ENCODE measurements at regions not wholly inside any gene's neighbourhood (a gene's known extent, or its start where the extent isn't known, plus 50 kb on each side); places are given as distances from the start of the nearest gene placed in this dataset.

- no peak for TF ChIP-seq ZNF792 (tag by site-specific recombination; IDR thresholded peaks at IDR 0.05)
- TF ChIP-seq ZFP41 (tag by site-specific recombination; IDR thresholded peaks at IDR 0.05; ENCODE audit: borderline replicate concordance): no peak
- no peak for TF ChIP-seq CTCF (tag by site-specific recombination; IDR thresholded peaks at IDR 0.05)
- TF ChIP-seq ZNF555 (tag by site-specific recombination; conservative IDR thresholded peaks at IDR 0.05): no peak
- TF ChIP-seq ZNF624 (tag by site-specific recombination; IDR thresholded peaks at IDR 0.05): no peak
- TF ChIP-seq ZNF704 (tag by site-specific recombination; IDR thresholded peaks at IDR 0.05): no peak
These were observed 101.1 kb upstream of the CCDC85A start for GRCh38 chr2:56082665-56083064.
